ENCODE measurements at regions not wholly inside any gene's neighbourhood (a gene's known extent, or its start where the extent isn't known, plus 50 kb on each side); places are given as distances from the start of the nearest gene placed in this dataset.

DNA sequence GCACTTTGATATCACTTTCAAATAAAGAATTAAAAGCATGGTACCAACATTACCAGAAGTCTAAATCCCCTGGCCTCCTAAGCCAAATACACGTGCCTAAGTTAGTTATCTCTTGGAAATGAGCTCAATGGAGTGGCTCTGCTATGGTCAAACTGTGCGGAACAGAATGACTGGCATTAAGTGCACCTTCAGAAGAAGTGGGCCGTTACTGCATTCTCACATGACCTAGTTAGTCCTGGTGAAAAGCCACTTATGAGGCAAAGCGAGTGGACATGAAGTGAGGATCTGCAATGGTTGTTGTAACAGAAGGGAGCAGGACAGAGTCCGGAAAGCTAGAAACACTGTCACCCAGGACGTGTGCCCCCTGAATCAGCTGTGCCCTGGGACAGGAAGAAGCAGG lies 633.1 kb downstream of the IRX1 start:
- H3K27me3 ChIP-seq (ENCODE audit: control insufficient read depth in 2 of 2, insufficient read depth in 2 of 2, low read length in 2 of 2): no peaks in the 10 kb centered on the region
- no peaks in the 10 kb centered on the region for H3K36me3 ChIP-seq (ENCODE audit: control insufficient read depth in 2 of 2, insufficient read depth in 2 of 2, low read length in 2 of 2)
- peaks cover 0 to 3% of the 10 kb centered on the region in 2 donors for H3K9me3 ChIP-seq (ENCODE audit: control insufficient read depth in 2 of 2, low read length in 2 of 2)
- no peak overlapping the region for H3K27ac ChIP-seq (ENCODE audit: low read depth in 2 of 2, low read length in 2 of 2)
- no peak overlapping the region for H3K9ac ChIP-seq (ENCODE audit: low read depth in 1 of 2, low read length in 2 of 2)
- H3K4me3 ChIP-seq (ENCODE audit: low read length in 2 of 2): no peak overlapping the region
- H3K4me1 ChIP-seq (ENCODE audit: control insufficient read depth in 2 of 2, insufficient read depth in 2 of 2, low read length in 2 of 2): no peaks in the 10 kb centered on the region

DNA sequence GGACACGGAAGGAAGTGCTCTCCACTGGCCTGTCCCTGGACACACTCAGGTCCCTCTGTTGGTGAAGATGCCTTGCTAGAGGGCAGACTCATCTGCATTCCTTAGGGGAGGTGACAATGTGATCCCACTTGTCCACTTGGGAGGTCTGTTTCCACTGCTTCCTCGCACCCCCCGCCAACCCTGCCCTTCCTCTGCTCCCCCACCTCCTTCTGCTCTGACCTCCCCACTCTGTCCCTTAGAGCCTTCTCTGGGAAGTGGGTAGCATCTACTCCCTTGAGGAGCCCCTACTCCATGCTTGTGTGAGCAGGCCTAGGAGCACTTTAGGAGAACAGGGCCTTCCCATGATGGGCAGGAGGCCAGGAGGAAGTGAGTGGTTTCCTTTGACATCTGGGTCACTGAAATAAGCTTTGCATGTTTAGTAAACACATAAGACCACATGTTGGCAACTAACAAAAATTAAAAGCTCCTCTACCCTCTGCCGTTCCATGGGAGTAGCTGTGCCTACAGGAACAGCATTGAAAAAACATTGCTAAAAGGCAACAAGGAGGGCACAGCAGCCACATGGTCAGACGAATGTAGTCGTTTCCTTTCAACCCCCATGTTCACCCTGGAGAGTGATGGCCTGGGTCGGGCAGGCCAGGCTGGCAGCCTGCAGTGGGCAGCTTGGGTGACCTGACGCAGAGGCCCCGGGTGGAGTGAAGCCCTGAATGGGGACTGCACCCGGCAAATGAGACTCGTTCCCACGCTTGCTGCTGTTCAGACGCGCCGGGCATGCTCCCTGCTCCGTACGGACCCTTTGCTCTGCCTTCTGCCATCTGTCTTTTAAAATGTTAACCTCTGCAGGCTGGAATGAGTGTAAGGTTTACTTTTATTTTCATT lies 634.0 kb downstream of the IRX1 start:
- Histone ChIP-seq H3K4me1 (ENCODE audit: control insufficient read depth in 2 of 2, insufficient read depth in 2 of 2, low read length in 2 of 2) (no peaks in the 10 kb centered on the region), H3K27me3 (ENCODE audit: control insufficient read depth in 2 of 2, insufficient read depth in 2 of 2, low read length in 2 of 2) (no peaks in the 10 kb centered on the region), H3K27ac (ENCODE audit: low read depth in 2 of 2, low read length in 2 of 2) (no peak overlapping the region), H3K9ac (ENCODE audit: low read depth in 1 of 2, low read length in 2 of 2) (no peak overlapping the region), H3K4me3 (ENCODE audit: low read length in 2 of 2) (no peak overlapping the region), H3K36me3 (ENCODE audit: control insufficient read depth in 2 of 2, insufficient read depth in 2 of 2, low read length in 2 of 2) (no peaks in the 10 kb centered on the region), H3K9me3 (ENCODE audit: control insufficient read depth in 2 of 2, low read length in 2 of 2) (peaks cover 0 to 3% of the 10 kb centered on the region in 2 donors)

DNA sequence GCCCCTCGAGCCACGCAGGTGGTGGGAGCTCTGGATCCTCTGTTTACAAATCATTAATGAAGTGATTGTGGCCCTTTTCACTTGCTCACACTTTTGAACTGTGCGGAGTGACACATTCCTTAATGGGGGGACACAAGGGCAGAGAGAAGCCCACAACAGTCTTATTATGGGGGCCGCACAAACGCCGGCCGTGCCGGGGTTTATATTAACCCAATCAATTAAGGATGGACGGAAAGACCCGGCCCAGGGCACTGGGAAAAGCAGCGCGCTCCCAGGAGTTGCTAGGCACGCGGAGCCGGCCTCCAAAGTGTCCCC lies 634.8 kb downstream of the IRX1 start:
- peaks cover 0 to 3% of the 10 kb centered on the region in 2 donors for H3K9me3 ChIP-seq (ENCODE audit: control insufficient read depth in 2 of 2, low read length in 2 of 2)
- H3K27me3 ChIP-seq (ENCODE audit: control insufficient read depth in 2 of 2, insufficient read depth in 2 of 2, low read length in 2 of 2): no peaks in the 10 kb centered on the region
- H3K4me3 ChIP-seq (ENCODE audit: low read length in 2 of 2): no peak overlapping the region
- no peaks in the 10 kb centered on the region for H3K36me3 ChIP-seq (ENCODE audit: control insufficient read depth in 2 of 2, insufficient read depth in 2 of 2, low read length in 2 of 2)
- H3K9ac ChIP-seq (ENCODE audit: low read depth in 1 of 2, low read length in 2 of 2): no peak overlapping the region
- no peak overlapping the region for H3K27ac ChIP-seq (ENCODE audit: low read depth in 2 of 2, low read length in 2 of 2)
- no peaks in the 10 kb centered on the region for H3K4me1 ChIP-seq (ENCODE audit: control insufficient read depth in 2 of 2, insufficient read depth in 2 of 2, low read length in 2 of 2)

DNA sequence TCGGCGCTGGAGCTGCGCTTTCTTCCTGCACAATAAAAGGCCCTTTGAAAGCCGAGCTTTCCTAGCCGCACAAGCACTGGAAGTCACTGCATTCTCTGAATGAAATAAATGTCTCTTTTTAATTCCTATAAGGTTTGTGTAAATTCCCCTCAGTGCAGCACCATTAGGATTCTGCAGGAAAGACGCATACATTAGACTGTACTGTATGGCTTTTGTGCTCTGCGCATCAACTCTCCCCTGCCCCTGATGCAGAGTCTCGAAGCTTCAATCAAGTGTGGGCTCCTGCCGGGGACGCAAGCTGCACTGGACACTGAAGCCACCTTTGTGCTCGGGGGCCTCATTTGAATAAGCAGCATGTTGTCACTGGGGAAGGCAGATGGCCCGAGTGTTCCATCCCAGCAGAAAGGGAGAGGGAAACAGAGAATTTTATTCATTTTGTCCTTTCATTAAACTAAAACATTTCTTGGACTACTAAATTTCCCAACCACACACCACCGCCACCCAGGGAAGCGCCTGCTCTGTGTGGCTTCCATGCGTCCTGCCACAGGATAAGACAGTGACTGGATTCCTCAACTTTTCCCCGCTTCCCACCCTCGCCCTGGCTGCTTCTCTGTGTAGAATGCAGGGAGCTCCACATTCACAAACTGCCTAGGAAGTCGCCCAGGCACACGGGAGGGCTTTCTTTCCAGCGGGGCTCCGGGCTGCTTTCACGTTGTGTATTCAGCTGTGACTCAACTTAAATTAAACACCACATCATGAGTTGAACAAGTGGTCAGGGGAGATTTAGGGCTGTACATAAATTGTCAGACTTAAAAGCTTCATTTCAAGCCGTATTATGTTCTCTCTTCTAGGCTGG lies 635.4 kb downstream of the IRX1 start:
- no peaks in the 10 kb centered on the region for H3K36me3 ChIP-seq (ENCODE audit: control insufficient read depth in 2 of 2, insufficient read depth in 2 of 2, low read length in 2 of 2)
- no peak overlapping the region for H3K9ac ChIP-seq (ENCODE audit: low read depth in 1 of 2, low read length in 2 of 2)
- peaks cover 0 to 3% of the 10 kb centered on the region in 2 donors for H3K9me3 ChIP-seq (ENCODE audit: control insufficient read depth in 2 of 2, low read length in 2 of 2)
- no peaks in the 10 kb centered on the region for H3K27me3 ChIP-seq (ENCODE audit: control insufficient read depth in 2 of 2, insufficient read depth in 2 of 2, low read length in 2 of 2)
- no peaks in the 10 kb centered on the region for H3K4me1 ChIP-seq (ENCODE audit: control insufficient read depth in 2 of 2, insufficient read depth in 2 of 2, low read length in 2 of 2)
- no peak overlapping the region for H3K4me3 ChIP-seq (ENCODE audit: low read length in 2 of 2)
- no peak overlapping the region for H3K27ac ChIP-seq (ENCODE audit: low read depth in 2 of 2, low read length in 2 of 2)

DNA sequence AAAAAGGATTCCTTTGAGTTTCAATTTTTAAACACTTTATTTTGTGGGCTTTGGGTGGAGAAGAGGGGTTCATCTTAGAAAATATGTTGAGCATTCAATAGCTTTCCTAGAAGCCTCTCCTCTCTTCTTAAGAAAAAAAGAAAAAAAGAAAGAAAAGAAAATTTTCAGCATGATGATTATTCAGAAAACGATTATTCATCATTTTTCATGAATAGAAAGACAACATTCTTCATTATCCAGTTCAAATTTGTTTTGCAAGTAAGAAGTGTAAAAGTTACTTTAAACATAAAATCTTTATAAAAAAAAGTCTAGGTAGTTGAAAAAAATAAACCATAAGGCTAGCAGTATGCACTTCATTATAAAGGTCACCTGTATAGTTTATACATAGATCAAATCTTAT lies 636.5 kb downstream of the IRX1 start:
- no peaks in the 10 kb centered on the region for H3K36me3 ChIP-seq (ENCODE audit: control insufficient read depth in 2 of 2, insufficient read depth in 2 of 2, low read length in 2 of 2)
- no peak overlapping the region for H3K27ac ChIP-seq (ENCODE audit: low read depth in 2 of 2, low read length in 2 of 2)
- no peak overlapping the region for H3K9ac ChIP-seq (ENCODE audit: low read depth in 1 of 2, low read length in 2 of 2)
- H3K27me3 ChIP-seq (ENCODE audit: control insufficient read depth in 2 of 2, insufficient read depth in 2 of 2, low read length in 2 of 2): no peaks in the 10 kb centered on the region
- H3K9me3 ChIP-seq (ENCODE audit: control insufficient read depth in 2 of 2, low read length in 2 of 2): peaks cover 0 to 3% of the 10 kb centered on the region in 2 donors
- H3K4me1 ChIP-seq (ENCODE audit: control insufficient read depth in 2 of 2, insufficient read depth in 2 of 2, low read length in 2 of 2): no peaks in the 10 kb centered on the region
- H3K4me3 ChIP-seq (ENCODE audit: low read length in 2 of 2): no peak overlapping the region

DNA sequence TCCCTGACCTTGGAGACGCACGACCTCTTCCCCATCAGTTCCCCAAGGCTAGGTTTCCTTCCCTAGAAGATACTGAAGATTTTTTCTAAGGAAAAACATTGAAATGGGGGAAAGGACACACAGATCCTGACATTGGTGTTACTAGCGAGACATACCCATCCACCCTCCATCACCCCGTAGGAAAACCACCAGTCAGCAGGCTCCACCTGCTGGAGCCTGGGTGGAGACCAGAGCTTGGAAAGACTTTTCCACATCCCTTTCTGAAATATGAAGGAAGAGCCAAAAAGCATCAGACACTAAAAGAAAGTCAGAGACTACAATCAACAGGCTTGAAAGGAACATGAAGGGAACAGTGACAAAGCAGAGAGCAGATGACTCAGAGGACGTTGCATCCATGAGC lies 638.0 kb downstream of the IRX1 start:
- H3K4me1 ChIP-seq (ENCODE audit: control insufficient read depth in 2 of 2, insufficient read depth in 2 of 2, low read length in 2 of 2): no peaks in the 10 kb centered on the region
- H3K27ac ChIP-seq (ENCODE audit: low read depth in 2 of 2, low read length in 2 of 2): no peak overlapping the region
- H3K27me3 ChIP-seq (ENCODE audit: control insufficient read depth in 2 of 2, insufficient read depth in 2 of 2, low read length in 2 of 2): no peaks in the 10 kb centered on the region
- H3K9ac ChIP-seq (ENCODE audit: low read depth in 1 of 2, low read length in 2 of 2): no peak overlapping the region
- H3K36me3 ChIP-seq (ENCODE audit: control insufficient read depth in 2 of 2, insufficient read depth in 2 of 2, low read length in 2 of 2): no peaks in the 10 kb centered on the region
- H3K9me3 ChIP-seq (ENCODE audit: control insufficient read depth in 2 of 2, low read length in 2 of 2): peaks cover 0 to 2% of the 10 kb centered on the region in 2 donors
- H3K4me3 ChIP-seq (ENCODE audit: low read length in 2 of 2): no peak overlapping the region

DNA sequence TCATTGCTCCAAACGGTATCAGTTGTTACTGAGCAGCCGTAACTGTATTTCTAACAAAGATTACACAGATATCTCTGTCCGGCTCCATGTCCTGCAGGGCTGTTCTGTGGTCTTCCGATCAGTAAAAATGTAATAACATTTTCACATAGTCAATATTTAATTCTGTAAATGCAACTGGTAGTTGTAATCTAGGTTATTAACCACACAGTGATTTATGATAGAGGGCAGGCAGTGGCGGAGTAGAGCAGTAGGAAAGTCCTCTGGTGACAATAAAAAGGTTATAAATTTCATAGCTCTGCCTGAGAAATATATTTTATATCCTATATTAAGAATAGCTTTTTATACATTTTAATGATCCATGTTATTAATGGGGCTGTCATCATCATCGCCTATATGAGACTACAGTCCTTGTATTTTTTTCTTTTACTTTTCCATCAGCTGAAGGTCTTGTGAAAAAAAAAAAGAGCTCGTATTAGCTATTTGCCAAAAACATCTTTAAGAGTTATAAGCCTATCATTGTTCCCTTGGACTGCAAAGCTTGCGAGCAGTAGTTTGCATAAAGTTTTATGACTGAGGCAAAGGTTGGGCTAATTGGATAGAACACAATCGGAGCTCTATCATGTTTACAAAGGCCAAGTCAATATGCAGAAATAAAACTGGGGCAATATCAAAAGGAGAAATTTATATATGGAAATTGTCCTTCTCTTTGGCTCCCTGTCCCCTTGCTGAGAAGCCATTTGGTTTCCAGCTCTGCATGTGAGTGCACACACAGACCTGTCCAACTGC lies 648.0 kb downstream of the IRX1 start:
- no peak overlapping the region for H3K4me3 ChIP-seq (ENCODE audit: low read length in 2 of 2)
- no peak overlapping the region for H3K27ac ChIP-seq (ENCODE audit: low read depth in 2 of 2, low read length in 2 of 2)

DNA sequence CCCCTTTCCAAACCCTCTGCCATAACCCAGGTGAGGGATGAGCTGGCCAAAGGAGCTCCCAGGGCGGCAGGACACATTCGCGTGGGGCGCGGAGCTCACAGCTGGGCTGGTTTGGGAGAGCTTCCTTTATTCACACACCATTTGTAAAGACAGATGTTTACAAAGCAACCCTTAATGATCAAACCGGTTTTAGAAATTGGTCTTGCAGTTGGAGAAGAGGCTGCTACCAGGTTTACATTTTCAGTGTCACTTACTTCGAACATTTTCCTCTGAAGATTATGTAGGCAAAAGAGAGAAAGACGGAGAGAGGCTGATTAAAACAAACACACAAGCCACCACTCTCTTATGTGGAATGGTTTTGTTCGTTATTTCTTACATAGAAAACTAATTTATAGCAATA lies 648.7 kb downstream of the IRX1 start:
- H3K27me3 ChIP-seq (ENCODE audit: control insufficient read depth in 2 of 2, insufficient read depth in 2 of 2, low read length in 2 of 2): no peaks in the 10 kb centered on the region
- no peaks in the 10 kb centered on the region for H3K4me1 ChIP-seq (ENCODE audit: control insufficient read depth in 2 of 2, insufficient read depth in 2 of 2, low read length in 2 of 2)
- no peak overlapping the region for H3K4me3 ChIP-seq (ENCODE audit: low read length in 2 of 2)
- H3K36me3 ChIP-seq (ENCODE audit: control insufficient read depth in 2 of 2, insufficient read depth in 2 of 2, low read length in 2 of 2): no peaks in the 10 kb centered on the region
- H3K27ac ChIP-seq (ENCODE audit: low read depth in 2 of 2, low read length in 2 of 2): no peak overlapping the region
- no peak overlapping the region for H3K9ac ChIP-seq (ENCODE audit: low read depth in 1 of 2, low read length in 2 of 2)
- no peaks in the 10 kb centered on the region for H3K9me3 ChIP-seq (ENCODE audit: control insufficient read depth in 2 of 2, low read length in 2 of 2)

More for the DNA sequence above, 648.0 kb downstream of the IRX1 start:
- H3K27me3 ChIP-seq (ENCODE audit: control insufficient read depth in 2 of 2, insufficient read depth in 2 of 2, low read length in 2 of 2): no peaks in the 10 kb centered on the region
- no peaks in the 10 kb centered on the region for H3K36me3 ChIP-seq (ENCODE audit: control insufficient read depth in 2 of 2, insufficient read depth in 2 of 2, low read length in 2 of 2)
- no peaks in the 10 kb centered on the region for H3K9me3 ChIP-seq (ENCODE audit: control insufficient read depth in 2 of 2, low read length in 2 of 2)
- no peaks in the 10 kb centered on the region for H3K4me1 ChIP-seq (ENCODE audit: control insufficient read depth in 2 of 2, insufficient read depth in 2 of 2, low read length in 2 of 2)
- H3K9ac ChIP-seq (ENCODE audit: low read depth in 1 of 2, low read length in 2 of 2): no peak overlapping the region

DNA sequence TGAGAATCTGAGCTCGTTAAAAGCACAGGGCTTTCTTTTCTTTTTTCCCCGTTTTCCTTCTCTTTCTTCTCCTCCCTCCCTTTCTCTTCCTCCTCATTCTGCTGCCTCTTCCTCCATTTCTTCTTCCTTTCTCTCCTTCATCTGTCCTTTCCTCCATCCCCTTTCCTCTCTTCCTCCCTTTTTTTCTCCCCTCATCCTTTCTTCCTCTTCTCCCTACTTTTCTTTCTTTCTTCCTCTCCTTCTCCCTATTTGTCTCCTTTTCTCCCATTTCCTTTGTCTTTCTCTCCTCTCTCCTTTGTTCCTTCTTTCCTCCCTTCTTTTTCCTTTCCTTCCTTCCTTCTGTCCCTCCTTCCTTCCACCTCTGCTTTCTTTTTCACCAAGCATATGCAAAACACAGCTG lies 649.4 kb downstream of the IRX1 start:
- no peak overlapping the region for H3K27ac ChIP-seq (ENCODE audit: low read depth in 2 of 2, low read length in 2 of 2)
- no peaks in the 10 kb centered on the region for H3K27me3 ChIP-seq (ENCODE audit: control insufficient read depth in 2 of 2, insufficient read depth in 2 of 2, low read length in 2 of 2)
- H3K4me3 ChIP-seq (ENCODE audit: low read length in 2 of 2): no peak overlapping the region
- H3K36me3 ChIP-seq (ENCODE audit: control insufficient read depth in 2 of 2, insufficient read depth in 2 of 2, low read length in 2 of 2): no peaks in the 10 kb centered on the region
- H3K9ac ChIP-seq (ENCODE audit: low read depth in 1 of 2, low read length in 2 of 2): no peak overlapping the region
- no peaks in the 10 kb centered on the region for H3K9me3 ChIP-seq (ENCODE audit: control insufficient read depth in 2 of 2, low read length in 2 of 2)
- no peaks in the 10 kb centered on the region for H3K4me1 ChIP-seq (ENCODE audit: control insufficient read depth in 2 of 2, insufficient read depth in 2 of 2, low read length in 2 of 2)

DNA sequence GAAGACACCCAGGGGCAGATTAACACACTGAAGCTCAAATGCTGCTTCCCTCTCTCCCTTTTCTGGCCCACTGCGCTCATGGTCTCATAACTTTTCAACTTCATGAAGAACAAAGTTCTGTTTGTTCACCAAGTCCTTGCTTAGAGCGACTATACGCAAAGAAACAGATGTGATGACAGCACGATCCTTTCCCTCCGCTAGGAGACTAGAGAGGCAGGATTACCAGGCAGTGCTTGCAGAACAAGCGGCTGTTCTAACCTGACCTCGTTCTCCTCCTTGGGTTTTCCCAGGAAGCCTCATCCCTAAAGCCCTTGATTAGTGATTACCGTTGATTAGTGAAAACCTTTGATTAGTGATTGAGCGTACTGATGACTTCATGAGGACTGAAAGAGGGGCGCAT lies 649.9 kb downstream of the IRX1 start:
- Histone ChIP-seq H3K36me3 (ENCODE audit: control insufficient read depth in 2 of 2, insufficient read depth in 2 of 2, low read length in 2 of 2) (no peaks in the 10 kb centered on the region), H3K4me3 (ENCODE audit: low read length in 2 of 2) (no peak overlapping the region), H3K27ac (ENCODE audit: low read depth in 2 of 2, low read length in 2 of 2) (no peak overlapping the region), H3K9me3 (ENCODE audit: control insufficient read depth in 2 of 2, low read length in 2 of 2) (no peaks in the 10 kb centered on the region), H3K27me3 (ENCODE audit: control insufficient read depth in 2 of 2, insufficient read depth in 2 of 2, low read length in 2 of 2) (no peaks in the 10 kb centered on the region), H3K9ac (ENCODE audit: low read depth in 1 of 2, low read length in 2 of 2) (no peak overlapping the region), H3K4me1 (ENCODE audit: control insufficient read depth in 2 of 2, insufficient read depth in 2 of 2, low read length in 2 of 2) (no peaks in the 10 kb centered on the region)
